OCI-LY7 (cell line): ENCODE measurements at regions not wholly inside any gene's neighbourhood (a gene's known extent, or its start where the extent isn't known, plus 50 kb on each side); places are given as distances from the start of the nearest gene placed in this dataset.

Experiments used
- BruUV-seq: library from RNA; stranded (reverse); fragments of 400-500 nt; replicated peaks from 2 replicates; lab custom pipeline; 2021; lab: Mats Ljungman, UMichigan
- CTCF ChIA-PET: fragments of 300-600 bp; sonication (Branson Sonifier 250); formaldehyde crosslinking; loops from one replicate; lab custom pipeline; 2022; ENCODE audit warnings: antibody characterized with exemption; ENCODE audit not compliant: unreplicated experiment; lab: Charles Lee
- POLR2A ChIA-PET: fragments of 300-600 bp; sonication (Branson Sonifier 250); formaldehyde crosslinking; loops from one replicate; lab custom pipeline; 2022; ENCODE audit warnings: antibody characterized with exemption; lab: Charles Lee
- DNase-seq: peaks from one replicate; pipeline ENCODE4 v3.0.0-alpha.2; 2015; ENCODE audit warnings: low spot score
- H2AFZ ChIP-seq: fragments of 200-600 bp; sonication (generic), shearing (Covaris generic); 2 replicates; pipeline ENCODE4 v1.6.1; 2014; ENCODE audit warnings: mild to moderate bottlenecking, antibody characterized with exemption, low read length, moderate library complexity
- H3K27ac ChIP-seq: fragments of 200-600 bp; sonication (generic); 2 replicates; pipeline ENCODE4 v1.5.1; 2014; ENCODE audit warnings: mixed run types, low read depth, mild to moderate bottlenecking, moderate library complexity, low read length, inconsistent platforms; ENCODE audit not compliant: poor library complexity, severe bottlenecking
- H3K36me3 ChIP-seq: fragments of 200-600 bp; sonication (generic); 2 replicates; pipeline ENCODE4 v1.6.1; 2014; ENCODE audit warnings: mild to moderate bottlenecking, antibody characterized with exemption, low read length, moderate library complexity, mixed read lengths; ENCODE audit not compliant: insufficient read depth
- H3K4me1 ChIP-seq: fragments of 200-600 bp; sonication (generic); 2 replicates; pipeline ENCODE4 v1.5.1; 2014; ENCODE audit warnings: mild to moderate bottlenecking, low read length; ENCODE audit not compliant: insufficient read depth, poor library complexity, severe bottlenecking
- H3K4me2 ChIP-seq: fragments of 200-600 bp; sonication (generic); 2 replicates; pipeline ENCODE4 v1.6.1; 2014; ENCODE audit warnings: mild to moderate bottlenecking, low read length
- H3K4me3 ChIP-seq: fragments of 200-600 bp; sonication (generic); 2 replicates; pipeline ENCODE4 v1.5.1; 2014; ENCODE audit warnings: mild to moderate bottlenecking, low read depth, low read length; ENCODE audit not compliant: poor library complexity, severe bottlenecking
- H3K79me2 ChIP-seq: fragments of 200-600 bp; sonication (generic); 2 replicates; pipeline ENCODE4 v1.6.1; 2016; ENCODE audit warnings: low read depth, mild to moderate bottlenecking, low read length, moderate library complexity, mixed read lengths; ENCODE audit not compliant: insufficient read depth
- H3K9me2 ChIP-seq: fragments of 200-600 bp; sonication (generic); 2 replicates; pipeline ENCODE4 v1.6.1; 2016; ENCODE audit warnings: mild to moderate bottlenecking, low read length, mixed read lengths; ENCODE audit not compliant: insufficient read depth
- H3K9me3 ChIP-seq: fragments of 200-600 bp; sonication (generic); 2 replicates; pipeline ENCODE4 v1.6.1; 2014; ENCODE audit warnings: mild to moderate bottlenecking, mixed run types, low read length, mixed read lengths
- H4K20me1 ChIP-seq: fragments of 200-600 bp; sonication (generic); 2 replicates; pipeline ENCODE4 v1.6.1; 2014; ENCODE audit warnings: mild to moderate bottlenecking, antibody characterized with exemption, low read length, moderate library complexity, mixed read lengths; ENCODE audit not compliant: insufficient read depth
- CTCF ChIP-seq: fragments of 200-600 bp; sonication (generic); conservative IDR thresholded peaks from 2 replicates; pipeline ENCODE4 v1.5.1; 2014; ENCODE audit warnings: mild to moderate bottlenecking, antibody characterized with exemption, low read length, moderate library complexity, mixed read lengths
- EZH2phosphoT487 ChIP-seq: fragments of 200-600 bp; sonication (generic); IDR thresholded peaks from 2 replicates; pipeline ENCODE4 v1.6.1; 2018; ENCODE audit warnings: low read depth, borderline replicate concordance, mild to moderate bottlenecking, mixed run types, antibody characterized with exemption, low read length, moderate library complexity, mixed read lengths
- intact Hi-C: fragments of 100-400 bp; cut with micrococcal nuclease; formaldehyde crosslinking; loops from one replicate; pipeline ENCODE4 v1.10.0; 2022; ENCODE audit not compliant: unreplicated experiment

GRCh38 chr21:24976238-24976637 lies 631.0 kb downstream of the MRPL39 start:
- Histone ChIP-seq H3K4me2 (no peak overlapping the region), H3K36me3 (no peaks in the 10 kb centered on the region), H4K20me1 (no peaks in the 10 kb centered on the region), H2AFZ (no peak overlapping the region), H3K4me3 (no peak overlapping the region), H3K9me2 (no peaks in the 10 kb centered on the region), H3K9me3 (peaks cover 14% of the 10 kb centered on the region), H3K4me1 (no peaks in the 10 kb centered on the region), H3K27ac (no peak overlapping the region), H3K79me2 (no peaks in the 10 kb centered on the region)
- TF ChIP-seq CTCF (no peak), EZH2phosphoT487 (no peak)
- intact Hi-C loops, result no loop called here
- BruUV-seq, result no TSS peak
- DNase-seq, result no peak
- POLR2A ChIA-PET, result no interaction called here
- CTCF ChIA-PET, result no interaction called here

- H3K9me3 ChIP-seq, result peaks cover 28% of the 10 kb centered on the region
- no peak overlapping the region for H2AFZ ChIP-seq
- no peak for DNase-seq
- no peaks in the 10 kb centered on the region for H3K9me2 ChIP-seq
- intact Hi-C loops, result no loop called here
- TF ChIP-seq EZH2phosphoT487 (no peak), CTCF (no peak)
- ChIA-PET POLR2A (interaction anchor here (0.6 to 1.0 kb wide), 3 partner anchors 17 to 207 kb away, joined by 3 to 5 read pairs (median 3); no protein-coding TSS in a partner anchor), CTCF (no interaction called here)
- H3K36me3 ChIP-seq, result no peaks in the 10 kb centered on the region
- no TSS peak for BruUV-seq
- H3K4me1 ChIP-seq, result no peaks in the 10 kb centered on the region
- H3K27ac ChIP-seq, result no peak overlapping the region
- H3K4me3 ChIP-seq, result no peak overlapping the region
- no peak overlapping the region for H3K4me2 ChIP-seq
- H3K79me2 ChIP-seq, result no peaks in the 10 kb centered on the region; the same call in 1 of the 2 replicates
- H4K20me1 ChIP-seq, result no peaks in the 10 kb centered on the region
Observed at GRCh38 chr21:24969068-24969467, 638.2 kb downstream of the MRPL39 start.

- H3K36me3 ChIP-seq, result no peaks in the 10 kb centered on the region
- no peaks in the 10 kb centered on the region for H3K9me2 ChIP-seq
- H3K9me3 ChIP-seq, result peaks cover 21% of the 10 kb centered on the region; the same call in 1 of the 2 replicates
- no peak overlapping the region for H3K4me3 ChIP-seq
- H3K27ac ChIP-seq, result no peak overlapping the region
- DNase-seq, result no peak
- H2AFZ ChIP-seq, result no peak overlapping the region
- CTCF ChIA-PET, result no interaction called here
- H3K4me2 ChIP-seq, result no peak overlapping the region
- no TSS peak for BruUV-seq
- intact Hi-C loops, result no loop called here
- TF ChIP-seq EZH2phosphoT487, result no peak
- no peak for TF ChIP-seq CTCF
- no peaks in the 10 kb centered on the region for H3K4me1 ChIP-seq
- no peaks in the 10 kb centered on the region for H3K79me2 ChIP-seq
- no peaks in the 10 kb centered on the region for H4K20me1 ChIP-seq
- POLR2A ChIA-PET, result interaction anchor here (0.5 to 0.7 kb wide), 3 partner anchors 9 to 1309 kb away, joined by 3 to 5 read pairs (median 4); no protein-coding TSS in a partner anchor
Observed at GRCh38 chr21:24955275-24955961, 651.9 kb downstream of the MRPL39 start.
